Type B pancreatic cell (in vitro differentiated cells): ENCODE measurements at regions not wholly inside any gene's neighbourhood (a gene's known extent, or its start where the extent isn't known, plus 50 kb on each side); places are given as distances from the start of the nearest gene placed in this dataset.

Experiments used
- DNase-seq: peaks from one replicate; pipeline ENCODE4 v3.0.0; 2021; ENCODE audit warnings: mixed read lengths; ENCODE audit not compliant: unreplicated experiment; ENCODE audit errors: extremely low spot score
- H3K27ac Mint-ChIP-seq: 2 replicates; pipeline ENCODE4 v1.8.0; 2021; ENCODE audit warnings: mild to moderate bottlenecking, mixed read lengths
- H3K27me3 Mint-ChIP-seq: 2 replicates; pipeline ENCODE4 v1.8.0; 2021; ENCODE audit warnings: mixed read lengths
- H3K36me3 Mint-ChIP-seq: 2 replicates; pipeline ENCODE4 v1.8.0; 2021; ENCODE audit warnings: mixed read lengths
- H3K4me1 Mint-ChIP-seq: one replicate; pipeline ENCODE4 v1.8.0; 2021; ENCODE audit warnings: mixed read lengths; ENCODE audit not compliant: unreplicated experiment
- H3K4me3 Mint-ChIP-seq: 2 replicates; pipeline ENCODE4 v1.8.0; 2021; ENCODE audit warnings: mild to moderate bottlenecking, mixed read lengths
- H3K9me3 Mint-ChIP-seq: 2 replicates; pipeline ENCODE4 v1.8.0; 2021; ENCODE audit warnings: mixed read lengths
- TF ChIP-seq, protein P1 (sequence below): fragments of 200-600 bp; sonication (generic); conservative IDR thresholded peaks from 2 replicates; pipeline ENCODE4 v1.5.0; 2021; ENCODE audit warnings: antibody characterized with exemption, mild to moderate bottlenecking

DNA sequence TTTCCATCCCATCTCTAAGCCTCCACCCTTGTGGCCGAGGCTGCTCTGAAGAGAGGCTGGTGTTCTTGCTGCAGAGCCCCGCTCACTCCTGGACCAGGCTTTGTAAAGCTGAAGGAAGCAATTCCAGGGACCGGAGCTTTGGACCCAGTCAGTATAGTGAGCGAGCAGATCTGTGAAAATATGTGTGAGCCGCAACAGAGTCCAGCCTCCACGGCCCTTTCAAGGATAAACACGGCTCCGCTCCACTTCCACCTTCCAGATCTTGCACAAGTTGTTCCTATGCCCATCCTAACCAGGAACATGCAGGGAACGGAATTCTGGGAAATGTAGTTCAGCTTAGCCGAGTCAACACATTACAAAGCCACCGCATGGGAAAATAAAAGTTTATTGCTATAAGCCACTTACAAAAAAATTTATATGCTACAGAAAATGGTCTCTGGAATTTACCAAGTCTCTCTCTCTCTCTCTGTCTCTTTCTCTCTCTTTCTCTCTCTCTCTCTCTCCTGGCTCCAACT lies 151.7 kb upstream of the ZNF521 start:
- no peak for DNase-seq
- Mint-ChIP-seq H3K36me3 (no peaks in the 10 kb centered on the region), H3K27ac (no peak overlapping the region), H3K9me3 (peaks cover 4% of the 10 kb centered on the region), H3K27me3 (peaks cover 3% of the 10 kb centered on the region), H3K4me1 (peaks cover 9% of the 10 kb centered on the region), H3K4me3 (peak overlapping the region; percentile 79)
- TF ChIP-seq, protein P1, sequence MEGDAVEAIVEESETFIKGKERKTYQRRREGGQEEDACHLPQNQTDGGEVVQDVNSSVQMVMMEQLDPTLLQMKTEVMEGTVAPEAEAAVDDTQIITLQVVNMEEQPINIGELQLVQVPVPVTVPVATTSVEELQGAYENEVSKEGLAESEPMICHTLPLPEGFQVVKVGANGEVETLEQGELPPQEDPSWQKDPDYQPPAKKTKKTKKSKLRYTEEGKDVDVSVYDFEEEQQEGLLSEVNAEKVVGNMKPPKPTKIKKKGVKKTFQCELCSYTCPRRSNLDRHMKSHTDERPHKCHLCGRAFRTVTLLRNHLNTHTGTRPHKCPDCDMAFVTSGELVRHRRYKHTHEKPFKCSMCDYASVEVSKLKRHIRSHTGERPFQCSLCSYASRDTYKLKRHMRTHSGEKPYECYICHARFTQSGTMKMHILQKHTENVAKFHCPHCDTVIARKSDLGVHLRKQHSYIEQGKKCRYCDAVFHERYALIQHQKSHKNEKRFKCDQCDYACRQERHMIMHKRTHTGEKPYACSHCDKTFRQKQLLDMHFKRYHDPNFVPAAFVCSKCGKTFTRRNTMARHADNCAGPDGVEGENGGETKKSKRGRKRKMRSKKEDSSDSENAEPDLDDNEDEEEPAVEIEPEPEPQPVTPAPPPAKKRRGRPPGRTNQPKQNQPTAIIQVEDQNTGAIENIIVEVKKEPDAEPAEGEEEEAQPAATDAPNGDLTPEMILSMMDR = no peak

DNA sequence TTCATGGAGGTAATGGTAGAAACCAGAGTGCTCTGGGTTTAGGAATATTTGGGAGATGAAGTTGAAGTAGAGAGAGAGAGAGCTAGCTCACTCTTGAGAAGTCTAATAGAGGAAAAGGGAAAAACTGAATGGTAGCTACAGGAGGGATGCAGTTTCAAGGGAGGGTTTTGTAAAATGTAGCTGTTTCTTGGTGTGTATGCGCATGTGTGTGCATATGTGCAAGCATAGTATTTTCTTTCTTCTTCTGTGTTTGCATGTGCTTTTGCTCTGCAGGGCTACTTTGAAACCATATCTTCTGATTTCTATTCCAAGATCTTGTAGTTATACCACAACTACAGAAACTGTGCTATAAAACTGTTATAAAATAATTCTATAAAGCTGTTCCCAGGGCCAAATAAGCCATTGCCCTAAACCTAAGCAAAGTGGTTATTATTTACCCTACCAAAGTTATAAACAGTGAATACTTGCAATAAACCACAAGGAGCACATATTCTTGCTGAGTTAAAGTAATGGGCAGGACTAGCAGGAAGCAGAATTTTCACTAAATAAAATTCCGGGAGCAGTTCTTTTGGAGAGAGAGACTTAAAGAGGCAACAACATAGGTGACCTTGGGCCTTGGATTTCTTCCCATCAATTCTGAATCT lies 145.3 kb upstream of the ZNF521 start:
- Mint-ChIP-seq H3K27ac (no peak overlapping the region), H3K4me3 (no peak overlapping the region), H3K9me3 (peaks cover 19% of the 10 kb centered on the region), H3K36me3 (no peaks in the 10 kb centered on the region), H3K27me3 (peaks cover 17% of the 10 kb centered on the region), H3K4me1 (no peaks in the 10 kb centered on the region)
- TF ChIP-seq, protein P1 = no peak
- no peak for DNase-seq

DNA sequence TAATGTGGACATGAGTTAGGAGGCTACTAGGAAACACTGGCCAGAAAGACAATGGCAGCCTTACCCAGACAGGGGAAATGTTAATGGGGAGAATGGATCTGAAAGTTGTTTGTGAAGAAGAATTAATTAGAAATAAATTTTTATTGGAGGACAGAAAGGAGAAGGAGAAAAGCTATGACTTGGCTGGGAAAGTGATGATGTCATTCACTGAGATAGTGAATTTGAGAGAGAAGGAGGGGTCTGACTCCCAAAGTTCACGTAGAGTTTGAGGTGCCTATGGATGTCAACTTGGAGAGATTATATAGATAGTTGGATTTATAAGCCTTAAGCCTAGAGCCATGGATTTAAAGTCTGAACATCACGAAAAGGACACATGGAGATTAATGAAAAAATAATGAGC lies 144.6 kb upstream of the ZNF521 start:
- peaks cover 15% of the 10 kb centered on the region for H3K27me3 Mint-ChIP-seq
- no peaks in the 10 kb centered on the region for H3K4me1 Mint-ChIP-seq
- peaks cover 19% of the 10 kb centered on the region for H3K9me3 Mint-ChIP-seq
- H3K27ac Mint-ChIP-seq = no peak overlapping the region
- no peak for DNase-seq
- H3K36me3 Mint-ChIP-seq = no peaks in the 10 kb centered on the region
- TF ChIP-seq, protein P1 = no peak
- no peak overlapping the region for H3K4me3 Mint-ChIP-seq

DNA sequence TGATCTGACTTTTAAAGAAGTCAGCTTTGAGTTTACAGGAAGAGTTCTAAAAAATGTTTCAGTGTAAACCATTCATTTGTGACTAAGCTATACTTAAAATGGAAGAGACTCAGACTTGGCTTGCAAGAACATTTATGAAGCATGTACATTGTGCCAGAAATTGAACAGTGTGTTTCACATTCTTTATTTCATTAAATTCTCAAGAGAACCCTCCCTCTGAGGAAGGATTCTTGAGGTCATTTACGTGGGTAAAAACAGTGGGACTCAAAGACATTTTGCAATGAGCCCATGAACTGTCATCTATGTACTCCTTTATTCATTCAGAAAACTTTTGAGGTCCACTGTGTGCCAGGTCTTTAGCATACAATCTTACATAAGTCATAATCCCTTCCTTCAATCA lies 143.6 kb upstream of the ZNF521 start:
- Mint-ChIP-seq H3K4me3 (no peak overlapping the region), H3K4me1 (peaks cover 6% of the 10 kb centered on the region), H3K9me3 (peaks cover 19% of the 10 kb centered on the region), H3K27ac (no peak overlapping the region), H3K27me3 (peaks cover 20% of the 10 kb centered on the region), H3K36me3 (no peaks in the 10 kb centered on the region)
- DNase-seq = no peak
- TF ChIP-seq, protein P1 = no peak

DNA sequence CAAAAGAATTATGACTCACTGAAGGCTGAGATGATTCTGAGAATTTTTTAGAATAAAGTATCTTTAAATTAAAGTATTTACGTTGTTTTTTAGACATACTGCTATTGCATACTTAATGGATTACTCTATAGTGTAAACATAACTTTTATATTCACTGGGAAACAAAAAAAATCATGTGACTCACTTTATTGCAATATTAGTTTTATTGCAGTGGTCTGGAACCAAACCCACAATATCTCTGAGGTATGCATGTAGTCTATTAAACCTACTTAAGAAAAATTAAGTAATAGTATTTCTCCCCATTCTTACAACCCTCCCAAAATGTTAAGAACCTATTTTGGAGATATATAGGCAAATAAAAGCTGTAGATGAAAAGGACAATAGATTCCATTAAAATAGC lies 142.9 kb upstream of the ZNF521 start:
- peaks cover 19% of the 10 kb centered on the region for H3K9me3 Mint-ChIP-seq
- H3K27me3 Mint-ChIP-seq = peaks cover 20% of the 10 kb centered on the region
- TF ChIP-seq, protein P1 = no peak
- H3K27ac Mint-ChIP-seq = no peak overlapping the region
- H3K4me1 Mint-ChIP-seq = peaks cover 10% of the 10 kb centered on the region
- H3K36me3 Mint-ChIP-seq = no peaks in the 10 kb centered on the region
- DNase-seq = no peak
- no peak overlapping the region for H3K4me3 Mint-ChIP-seq
